HepG2 (cell line): ENCODE measurements at regions not wholly inside any gene's neighbourhood (a gene's known extent, or its start where the extent isn't known, plus 50 kb on each side); places are given as distances from the start of the nearest gene placed in this dataset.

Source experiments
- BCL6 ChIP-seq: IDR thresholded peaks from 2 replicates; pipeline ENCODE4 v1.6.1; 2016; ENCODE audit warnings: missing genetic modification reagents, missing compliant biosample characterization
- CTCF ChIP-seq: sonication (generic); formaldehyde crosslinking; IDR thresholded peaks from 2 replicates; pipeline ENCODE4 v1.5.0; 2020; ENCODE audit warnings: mild to moderate bottlenecking, missing genetic modification reagents, moderate library complexity
- NPAS2 ChIP-seq: sonication (generic); formaldehyde crosslinking; IDR thresholded peaks from 2 replicates; pipeline ENCODE4 v1.8.0; 2022; ENCODE audit warnings: mild to moderate bottlenecking, missing genetic modification reagents, borderline replicate concordance
- RARG ChIP-seq: sonication (generic); formaldehyde crosslinking; IDR thresholded peaks from 2 replicates; pipeline ENCODE4 v1.4.0; 2020; ENCODE audit warnings: low read depth, mild to moderate bottlenecking, missing genetic modification reagents
- RXRA ChIP-seq: sonication (generic); formaldehyde crosslinking; IDR thresholded peaks from 2 replicates; pipeline ENCODE4 v1.5.1; 2020; ENCODE audit warnings: missing genetic modification reagents
- SRSF4 ChIP-seq: fragments of 200-400 bp; formaldehyde crosslinking; IDR thresholded peaks from one replicate; pipeline ENCODE4 v1.6.1; 2018; ENCODE audit warnings: mild to moderate bottlenecking, low read depth, low read length, moderate library complexity; ENCODE audit not compliant: poor library complexity, severe bottlenecking
- ZFP1 ChIP-seq: IDR thresholded peaks from 2 replicates; pipeline ENCODE4 v1.6.1; 2016
- ZNF138 ChIP-seq: sonication (generic); formaldehyde crosslinking; IDR thresholded peaks from 2 replicates; pipeline ENCODE4 v1.5.0; 2020; ENCODE audit warnings: mild to moderate bottlenecking, low read depth, missing genetic modification reagents

DNA sequence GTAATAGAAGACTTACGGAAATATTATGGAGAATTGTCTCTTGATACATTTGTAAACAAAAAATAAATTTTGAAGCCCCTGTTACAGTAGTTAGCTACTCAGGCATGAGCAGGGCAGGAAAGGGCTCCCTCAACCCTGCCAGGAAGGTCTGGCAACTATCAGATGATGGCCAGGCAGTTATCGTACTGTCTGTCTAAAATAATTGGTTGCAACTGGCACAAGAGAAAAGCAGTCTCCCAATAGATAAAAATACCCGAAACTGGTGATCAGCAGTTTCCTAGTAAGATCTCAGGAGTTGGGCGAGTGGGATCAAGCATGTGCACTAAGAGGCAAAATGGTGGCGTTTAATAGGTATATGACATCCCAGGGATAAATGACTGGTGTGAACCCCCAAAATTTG is 1336.3 kb downstream of the C4orf33 start:
- TF ChIP-seq CTCF (CRISPR knock-in tag) (no peak), RARG (no peak), ZFP1 (CRISPR knock-in tag) (no peak), BCL6 (CRISPR knock-in tag) (no peak), NPAS2 (CRISPR knock-in tag) (no peak), RXRA (CRISPR knock-in tag) (no peak), SRSF4 (no peak), ZNF138 (CRISPR knock-in tag) (no peak)
